HEK293 (cell line): ENCODE measurements at regions not wholly inside any gene's neighbourhood (a gene's known extent, or its start where the extent isn't known, plus 50 kb on each side); places are given as distances from the start of the nearest gene placed in this dataset.

ENCODE experiments used
- CTCF ChIA-PET: fragments of 350-600 bp; formaldehyde crosslinking; extraction: SDS; loops from one replicate; lab custom pipeline; 2021; ENCODE audit warnings: antibody characterized with exemption; lab: Yijun Ruan, JAX
- POLR2A ChIA-PET: fragments of 300-600 bp; formaldehyde crosslinking; extraction: SDS; loops from one replicate; lab custom pipeline; 2020; ENCODE audit warnings: antibody characterized with exemption, inconsistent platforms; lab: Yijun Ruan, JAX
- H3K27ac ChIP-seq: fragments of 200-500 bp; sonication (Bioruptor generic); 2 replicates; pipeline ENCODE4 v1.5.1; 2014; ENCODE audit warnings: low read depth, low read length, control low read depth, inconsistent platforms; ENCODE audit errors: extremely low read depth
- H3K36me3 ChIP-seq, 2 experiments: fragments of 200-500 bp in 1 of 2; sonication (Bioruptor generic) in 1 of 2; 1 replicate in 1 of 2; 2 replicates in 1 of 2; pipeline ENCODE4 v1.5.1; 2014 to 2017; ENCODE audit warnings: inconsistent platforms in 2 of 2, low read length in 2 of 2; ENCODE audit not compliant: control insufficient read depth in 2 of 2, insufficient read depth in 1 of 2
- H3K4me1 ChIP-seq: fragments of 200-500 bp; sonication (Bioruptor generic); 2 replicates; pipeline ENCODE4 v1.5.1; 2014; ENCODE audit warnings: mild to moderate bottlenecking, low read length, inconsistent platforms; ENCODE audit not compliant: control insufficient read depth, insufficient read depth
- H3K4me3 ChIP-seq: 2 replicates; pipeline ENCODE4 v1.5.1; 2011; ENCODE audit warnings: low read depth, mild to moderate bottlenecking, control low read depth, low read length, moderate library complexity
- H3K9me3 ChIP-seq: fragments of 200-500 bp; sonication (Bioruptor generic); 2 replicates; pipeline ENCODE4 v1.5.1; 2014; ENCODE audit warnings: low read depth, low read length, inconsistent platforms; ENCODE audit not compliant: control insufficient read depth, insufficient read depth
- GLI2 ChIP-seq: fragments of 450-650 bp; formaldehyde crosslinking; IDR thresholded peaks from 2 replicates; pipeline ENCODE4; 2017; ENCODE audit warnings: missing biosample characterization, missing genetic modification characterization, low read depth, borderline replicate concordance
- GLI4 ChIP-seq: fragments of 450-650 bp; formaldehyde crosslinking; IDR thresholded peaks from 2 replicates; pipeline ENCODE4 v1.5.1; 2016; ENCODE audit warnings: missing biosample characterization, missing genetic modification characterization
- GLIS1 ChIP-seq: fragments of 450-650 bp; formaldehyde crosslinking; IDR thresholded peaks from 2 replicates; pipeline ENCODE4 v1.5.1; 2016; ENCODE audit warnings: missing biosample characterization, missing genetic modification characterization
- HOXD13 ChIP-seq: sonication (generic); formaldehyde crosslinking; IDR thresholded peaks from 2 replicates; pipeline ENCODE4 v1.8.0; 2022; ENCODE audit warnings: missing genetic modification reagents, borderline replicate concordance
- IKZF3 ChIP-seq: fragments of 450-650 bp; IDR thresholded peaks from 2 replicates; pipeline ENCODE4 v1.5.0; 2018; ENCODE audit warnings: missing biosample characterization, mild to moderate bottlenecking, missing genetic modification characterization, moderate library complexity
- PRDM1 ChIP-seq: fragments of 450-650 bp; formaldehyde crosslinking; IDR thresholded peaks from 2 replicates; pipeline ENCODE4; 2016; ENCODE audit warnings: missing biosample characterization, missing genetic modification characterization
- SALL2 ChIP-seq: fragments of 450-650 bp; formaldehyde crosslinking; IDR thresholded peaks from 2 replicates; pipeline ENCODE4 v1.5.0; 2017; ENCODE audit warnings: missing biosample characterization, mild to moderate bottlenecking, missing genetic modification characterization, borderline replicate concordance
- ZBTB20 ChIP-seq: fragments of 450-650 bp; formaldehyde crosslinking; IDR thresholded peaks from 2 replicates; pipeline ENCODE4 v1.5.1; 2016; ENCODE audit warnings: missing biosample characterization, missing genetic modification characterization
- ZNF114 ChIP-seq: fragments of 450-650 bp; formaldehyde crosslinking; IDR thresholded peaks from 2 replicates; pipeline ENCODE4 v1.5.0; 2017; ENCODE audit warnings: missing biosample characterization, missing genetic modification characterization
- ZNF19 ChIP-seq: fragments of 450-650 bp; formaldehyde crosslinking; IDR thresholded peaks from 2 replicates; pipeline ENCODE4; 2016; ENCODE audit warnings: missing biosample characterization, missing genetic modification characterization, low read depth
- ZNF266 ChIP-seq: fragments of 450-650 bp; formaldehyde crosslinking; IDR thresholded peaks from 2 replicates; pipeline ENCODE4 v1.5.1; 2016; ENCODE audit warnings: missing biosample characterization, missing genetic modification characterization, low read depth
- ZNF48 ChIP-seq: fragments of 450-650 bp; formaldehyde crosslinking; IDR thresholded peaks from 2 replicates; pipeline ENCODE4 v1.5.1; 2016; ENCODE audit warnings: missing biosample characterization, missing genetic modification characterization
- ZNF555 ChIP-seq: fragments of 450-650 bp; formaldehyde crosslinking; conservative IDR thresholded peaks from 2 replicates; pipeline ENCODE4 v1.5.1; 2017; ENCODE audit warnings: missing biosample characterization, mild to moderate bottlenecking, missing genetic modification characterization, inconsistent platforms
- ZNF571 ChIP-seq: fragments of 450-650 bp; formaldehyde crosslinking; IDR thresholded peaks from 2 replicates; pipeline ENCODE4 v1.5.0; 2017; ENCODE audit warnings: missing biosample characterization, missing genetic modification characterization
- ZNF610 ChIP-seq: fragments of 450-650 bp; formaldehyde crosslinking; IDR thresholded peaks from 2 replicates; pipeline ENCODE4 v1.5.1; 2016; ENCODE audit warnings: missing biosample characterization, missing genetic modification characterization, borderline replicate concordance
- ZNF621 ChIP-seq: fragments of 450-650 bp; formaldehyde crosslinking; IDR thresholded peaks from 2 replicates; pipeline ENCODE4 v1.5.1; 2017; ENCODE audit warnings: missing biosample characterization, missing genetic modification characterization
- ZNF654 ChIP-seq: fragments of 450-650 bp; formaldehyde crosslinking; IDR thresholded peaks from 2 replicates; pipeline ENCODE4 v1.5.1; 2016; ENCODE audit warnings: low read depth, missing biosample characterization, missing genetic modification characterization
- ZNF664 ChIP-seq: fragments of 450-650 bp; formaldehyde crosslinking; IDR thresholded peaks from 2 replicates; pipeline ENCODE4 v1.5.1; 2016; ENCODE audit warnings: missing biosample characterization, missing genetic modification characterization
- ZNF670 ChIP-seq: fragments of 450-650 bp; formaldehyde crosslinking; IDR thresholded peaks from 2 replicates; pipeline ENCODE4 v1.5.1; 2016; ENCODE audit warnings: missing biosample characterization, missing genetic modification characterization, low read depth
- ZNF785 ChIP-seq: fragments of 450-650 bp; formaldehyde crosslinking; IDR thresholded peaks from 2 replicates; pipeline ENCODE4 v1.5.1; 2016; ENCODE audit warnings: missing biosample characterization, missing genetic modification characterization
- TF ChIP-seq, protein P1 (sequence below): fragments of 450-650 bp; formaldehyde crosslinking; IDR thresholded peaks from 2 replicates; pipeline ENCODE4 v1.5.1; 2016; ENCODE audit warnings: missing biosample characterization, missing genetic modification characterization
- TF ChIP-seq, protein P2 (sequence below): fragments of 450-650 bp; formaldehyde crosslinking; IDR thresholded peaks from 2 replicates; pipeline ENCODE4 v1.5.1; 2016; ENCODE audit warnings: missing biosample characterization, missing genetic modification characterization

DNA sequence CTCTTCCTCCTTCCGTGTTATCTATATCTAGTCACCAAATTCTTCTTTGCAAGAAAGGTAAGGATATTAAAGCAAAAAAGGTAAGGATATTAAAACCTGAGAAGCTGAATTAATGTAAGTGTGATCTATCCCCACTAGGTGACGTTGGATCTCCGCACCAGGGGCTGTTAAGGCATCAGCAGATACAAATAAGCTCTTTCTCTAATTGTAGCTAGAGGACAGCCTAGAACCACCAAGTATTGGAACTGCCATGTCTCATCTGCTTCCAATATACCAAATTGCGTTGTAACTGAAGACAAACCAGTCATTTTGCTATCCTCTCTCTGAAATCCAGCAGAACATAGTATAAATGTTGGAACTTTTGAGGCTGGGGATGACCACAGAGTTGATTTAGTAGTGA is 471.2 kb upstream of the TGFBR2 start:
- Histone ChIP-seq H3K4me3 (no peak overlapping the region), H3K27ac (no peak overlapping the region), H3K4me1 (no peaks in the 10 kb centered on the region), H3K9me3 (no peaks in the 10 kb centered on the region), H3K36me3 (no peaks in the 10 kb centered on the region)
- ChIA-PET CTCF (interaction anchor here (0.6 to 0.8 kb wide), 2 partner anchors 10 to 395 kb away, joined by 3 to 4 read pairs; no protein-coding TSS in a partner anchor), POLR2A (no interaction called here)
- no peak for TF ChIP-seq ZBTB20 (tag by site-specific recombination)
- TF ChIP-seq ZNF571 = no peak
- TF ChIP-seq ZNF670 (tag by site-specific recombination) = no peak
- TF ChIP-seq GLIS1 (tag by site-specific recombination) = no peak
- TF ChIP-seq, protein P1, sequence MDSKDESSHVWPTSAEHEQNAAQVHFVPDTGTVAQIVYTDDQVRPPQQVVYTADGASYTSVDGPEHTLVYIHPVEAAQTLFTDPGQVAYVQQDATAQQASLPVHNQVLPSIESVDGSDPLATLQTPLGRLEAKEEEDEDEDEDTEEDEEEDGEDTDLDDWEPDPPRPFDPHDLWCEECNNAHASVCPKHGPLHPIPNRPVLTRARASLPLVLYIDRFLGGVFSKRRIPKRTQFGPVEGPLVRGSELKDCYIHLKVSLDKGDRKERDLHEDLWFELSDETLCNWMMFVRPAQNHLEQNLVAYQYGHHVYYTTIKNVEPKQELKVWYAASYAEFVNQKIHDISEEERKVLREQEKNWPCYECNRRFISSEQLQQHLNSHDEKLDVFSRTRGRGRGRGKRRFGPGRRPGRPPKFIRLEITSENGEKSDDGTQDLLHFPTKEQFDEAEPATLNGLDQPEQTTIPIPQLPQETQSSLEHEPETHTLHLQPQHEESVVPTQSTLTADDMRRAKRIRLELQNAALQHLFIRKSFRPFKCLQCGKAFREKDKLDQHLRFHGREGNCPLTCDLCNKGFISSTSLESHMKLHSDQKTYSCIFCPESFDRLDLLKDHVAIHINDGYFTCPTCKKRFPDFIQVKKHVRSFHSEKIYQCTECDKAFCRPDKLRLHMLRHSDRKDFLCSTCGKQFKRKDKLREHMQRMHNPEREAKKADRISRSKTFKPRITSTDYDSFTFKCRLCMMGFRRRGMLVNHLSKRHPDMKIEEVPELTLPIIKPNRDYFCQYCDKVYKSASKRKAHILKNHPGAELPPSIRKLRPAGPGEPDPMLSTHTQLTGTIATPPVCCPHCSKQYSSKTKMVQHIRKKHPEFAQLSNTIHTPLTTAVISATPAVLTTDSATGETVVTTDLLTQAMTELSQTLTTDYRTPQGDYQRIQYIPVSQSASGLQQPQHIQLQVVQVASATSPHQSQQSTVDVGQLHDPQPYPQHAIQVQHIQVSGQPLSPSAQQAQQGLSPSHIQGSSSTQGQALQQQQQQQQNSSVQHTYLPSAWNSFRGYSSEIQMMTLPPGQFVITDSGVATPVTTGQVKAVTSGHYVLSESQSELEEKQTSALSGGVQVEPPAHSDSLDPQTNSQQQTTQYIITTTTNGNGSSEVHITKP = no peak
- no peak for TF ChIP-seq ZNF610 (tag by site-specific recombination)
- TF ChIP-seq ZNF555 (tag by site-specific recombination) = no peak

DNA sequence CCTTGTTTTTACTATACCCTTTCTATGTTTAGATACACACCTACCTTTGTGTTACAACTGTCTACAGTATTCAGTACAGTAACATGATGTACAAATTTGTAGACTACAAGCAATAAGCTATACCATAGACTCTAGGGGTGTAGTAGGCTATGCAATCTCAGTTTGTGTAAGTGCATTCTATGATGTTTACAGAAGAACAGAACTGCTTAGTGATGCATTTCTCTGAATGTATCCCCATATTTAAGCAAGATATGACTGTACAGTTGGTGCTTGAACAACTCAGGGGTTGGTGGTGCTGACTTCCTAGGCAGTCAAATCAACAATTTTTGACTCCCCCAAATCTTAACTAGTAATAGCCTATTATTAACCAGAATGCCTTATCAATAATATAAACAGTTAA is 467.1 kb upstream of the TGFBR2 start:
- ChIA-PET CTCF (no interaction called here), POLR2A (no interaction called here)
- TF ChIP-seq PRDM1 (tag by site-specific recombination) = no peak
- TF ChIP-seq ZNF114 (tag by site-specific recombination) = no peak
- no peak for TF ChIP-seq ZNF48 (tag by site-specific recombination)
- TF ChIP-seq ZNF670 (tag by site-specific recombination) = no peak
- TF ChIP-seq ZNF654 (tag by site-specific recombination) = no peak
- no peak for TF ChIP-seq HOXD13 (CRISPR knock-in tag)
- TF ChIP-seq ZNF621 (tag by site-specific recombination) = no peak
- TF ChIP-seq IKZF3 (tag by site-specific recombination) = no peak
- no peak for TF ChIP-seq SALL2
- TF ChIP-seq, protein P2, sequence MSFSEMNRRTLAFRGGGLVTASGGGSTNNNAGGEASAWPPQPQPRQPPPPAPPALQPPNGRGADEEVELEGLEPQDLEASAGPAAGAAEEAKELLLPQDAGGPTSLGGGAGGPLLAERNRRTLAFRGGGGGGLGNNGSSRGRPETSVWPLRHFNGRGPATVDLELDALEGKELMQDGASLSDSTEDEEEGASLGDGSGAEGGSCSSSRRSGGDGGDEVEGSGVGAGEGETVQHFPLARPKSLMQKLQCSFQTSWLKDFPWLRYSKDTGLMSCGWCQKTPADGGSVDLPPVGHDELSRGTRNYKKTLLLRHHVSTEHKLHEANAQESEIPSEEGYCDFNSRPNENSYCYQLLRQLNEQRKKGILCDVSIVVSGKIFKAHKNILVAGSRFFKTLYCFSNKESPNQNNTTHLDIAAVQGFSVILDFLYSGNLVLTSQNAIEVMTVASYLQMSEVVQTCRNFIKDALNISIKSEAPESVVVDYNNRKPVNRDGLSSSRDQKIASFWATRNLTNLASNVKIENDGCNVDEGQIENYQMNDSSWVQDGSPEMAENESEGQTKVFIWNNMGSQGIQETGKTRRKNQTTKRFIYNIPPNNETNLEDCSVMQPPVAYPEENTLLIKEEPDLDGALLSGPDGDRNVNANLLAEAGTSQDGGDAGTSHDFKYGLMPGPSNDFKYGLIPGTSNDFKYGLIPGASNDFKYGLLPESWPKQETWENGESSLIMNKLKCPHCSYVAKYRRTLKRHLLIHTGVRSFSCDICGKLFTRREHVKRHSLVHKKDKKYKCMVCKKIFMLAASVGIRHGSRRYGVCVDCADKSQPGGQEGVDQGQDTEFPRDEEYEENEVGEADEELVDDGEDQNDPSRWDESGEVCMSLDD (tag by site-specific recombination) = no peak
- TF ChIP-seq ZNF266 (tag by site-specific recombination) = no peak
- TF ChIP-seq ZNF19 = no peak
- no peak for TF ChIP-seq GLI2 (tag by site-specific recombination)
- TF ChIP-seq ZNF664 (tag by site-specific recombination) = no peak
- no peak for TF ChIP-seq ZNF785
- no peak for TF ChIP-seq GLI4 (tag by site-specific recombination)
- no peaks in the 10 kb centered on the region for H3K36me3 ChIP-seq
- H3K4me3 ChIP-seq = no peak overlapping the region
- H3K27ac ChIP-seq = no peak overlapping the region
- H3K4me1 ChIP-seq = no peaks in the 10 kb centered on the region
- no peaks in the 10 kb centered on the region for H3K9me3 ChIP-seq
